H1 (cell line): ENCODE measurements at regions not wholly inside any gene's neighbourhood (a gene's known extent, or its start where the extent isn't known, plus 50 kb on each side); places are given as distances from the start of the nearest gene placed in this dataset.

ENCODE experiments used
- CBX5 ChIP-seq: fragments of 300-800, 300-1000 bp; sonication (generic); IDR thresholded peaks from 2 replicates; pipeline ENCODE4 v1.7.1; 2016; ENCODE audit warnings: antibody characterized with exemption, low read length, low read depth
- KDM1A ChIP-seq: fragments of 200-600, 300-600 bp; sonication (generic); IDR thresholded peaks from 2 replicates; pipeline ENCODE4 v1.7.1; 2016; ENCODE audit warnings: mild to moderate bottlenecking, low read length, borderline replicate concordance
- KDM5A ChIP-seq: fragments of 200-600 bp; IDR thresholded peaks from 2 replicates; pipeline ENCODE4 v1.7.1; 2012; ENCODE audit warnings: mild to moderate bottlenecking, low read length, inconsistent platforms, mixed read lengths
- POLR2A ChIP-seq, 2 experiments: IDR thresholded peaks; 1 replicate in 1 of 2; 2 replicates in 1 of 2; pipeline ENCODE4 v1.6.1; 2011; ENCODE audit warnings: low read depth in 2 of 2, low read length in 2 of 2, mild to moderate bottlenecking in 2 of 2; ENCODE audit errors: control extremely low read depth in 1 of 2
- SP4 ChIP-seq: IDR thresholded peaks from 2 replicates; pipeline ENCODE4 v1.6.1; 2012; ENCODE audit warnings: low read length, inconsistent platforms
- TF ChIP-seq, protein P1 (sequence below): IDR thresholded peaks from 2 replicates; pipeline ENCODE4 v1.6.1; 2012; ENCODE audit warnings: inconsistent platforms
- TF ChIP-seq, protein P2 (sequence below): IDR thresholded peaks from 2 replicates; pipeline ENCODE4 v1.6.1; 2011; ENCODE audit warnings: low read length, improper control_type of control experiment

DNA sequence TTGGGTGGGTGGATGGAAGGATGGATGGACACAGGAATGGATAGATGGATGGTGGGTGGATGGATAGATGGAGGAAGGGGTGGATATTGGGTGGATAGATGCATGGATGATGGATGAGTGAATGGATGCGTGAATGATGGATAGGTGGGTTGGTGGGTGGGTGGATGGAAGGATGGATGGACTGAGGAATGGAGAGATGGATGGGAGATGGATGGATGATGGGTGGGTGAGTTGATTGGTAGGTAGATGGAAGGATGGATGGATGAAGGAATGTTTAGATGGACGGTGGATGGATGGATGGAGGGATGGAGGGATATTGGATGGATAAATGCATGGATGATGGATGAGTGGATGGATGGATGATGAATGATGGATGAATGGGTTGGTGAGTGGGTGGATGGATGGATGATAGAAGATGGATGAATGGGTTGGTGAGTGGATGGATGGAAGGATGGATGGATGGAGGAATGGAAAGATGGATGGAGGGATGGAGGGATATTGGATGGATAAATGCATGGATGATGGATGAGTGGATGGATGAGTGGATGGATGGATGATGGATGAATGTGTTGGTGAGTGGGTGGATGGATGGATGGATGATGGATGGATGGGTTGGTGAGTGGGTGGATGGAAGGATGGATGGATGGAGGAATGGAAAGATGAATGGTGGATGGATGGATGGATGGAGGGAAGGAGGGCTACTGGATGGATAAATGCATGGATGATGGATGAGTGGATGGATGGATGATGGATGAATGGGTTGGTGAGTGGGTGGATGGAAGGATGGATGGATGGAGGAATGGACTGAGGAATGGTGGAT lies 50.4 kb upstream of the GRPEL1 start (continued):
- TF ChIP-seq, protein P1, sequence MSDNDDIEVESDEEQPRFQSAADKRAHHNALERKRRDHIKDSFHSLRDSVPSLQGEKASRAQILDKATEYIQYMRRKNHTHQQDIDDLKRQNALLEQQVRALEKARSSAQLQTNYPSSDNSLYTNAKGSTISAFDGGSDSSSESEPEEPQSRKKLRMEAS: no peak
- TF ChIP-seq KDM1A (no peak), CBX5 (no peak), KDM5A (no peak), POLR2A (IDR thresholded peaks at IDR 0.05; ENCODE audit: control extremely low read depth in 1 of 2, low read depth in 2 of 2, low read length in 2 of 2) (no peak), SP4 (no peak)
- TF ChIP-seq, protein P2, sequence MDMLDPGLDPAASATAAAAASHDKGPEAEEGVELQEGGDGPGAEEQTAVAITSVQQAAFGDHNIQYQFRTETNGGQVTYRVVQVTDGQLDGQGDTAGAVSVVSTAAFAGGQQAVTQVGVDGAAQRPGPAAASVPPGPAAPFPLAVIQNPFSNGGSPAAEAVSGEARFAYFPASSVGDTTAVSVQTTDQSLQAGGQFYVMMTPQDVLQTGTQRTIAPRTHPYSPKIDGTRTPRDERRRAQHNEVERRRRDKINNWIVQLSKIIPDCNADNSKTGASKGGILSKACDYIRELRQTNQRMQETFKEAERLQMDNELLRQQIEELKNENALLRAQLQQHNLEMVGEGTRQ: no peak
